H1 (cell line): ENCODE measurements at regions not wholly inside any gene's neighbourhood (a gene's known extent, or its start where the extent isn't known, plus 50 kb on each side); places are given as distances from the start of the nearest gene placed in this dataset.

Experiments
- CTCF ChIA-PET: fragments of 300-600 bp; sonication (Branson Sonifier 250); formaldehyde crosslinking; loops from one replicate; lab custom pipeline; 2021; ENCODE audit not compliant: partially characterized antibody; lab: Charles Lee
- POLR2A ChIA-PET: fragments of 300-600 bp; sonication (Branson Sonifier 250); formaldehyde crosslinking; loops from one replicate; lab custom pipeline; 2021; ENCODE audit warnings: inconsistent platforms; ENCODE audit not compliant: partially characterized antibody; lab: Charles Lee
- DNase-seq, 2 experiments: peaks; one replicate each; pipeline versions ENCODE4 v3.0.0 to v3.0.0-alpha.2; 2010 to 2022; ENCODE audit warnings: low spot score in 2 of 2, low read depth in 1 of 2, mixed read lengths in 1 of 2
- FAIRE-seq: peaks from 2 replicates; lab custom pipeline; 2011; peaks lifted over from hg19 to GRCh38; lab: Jason Lieb, UNC
- H2AFZ ChIP-seq: 2 replicates; pipeline ENCODE4 v1.8.1; 2012; ENCODE audit warnings: low read length, inconsistent platforms
- H2AK5ac ChIP-seq: 2 replicates; pipeline ENCODE4 v1.6.1; 2013; ENCODE audit warnings: low read depth, low read length
- H2BK120ac ChIP-seq: replicated peaks from 2 replicates; pipeline ENCODE3; 2013; ENCODE audit warnings: low read depth, low read length, inconsistent platforms
- H2BK12ac ChIP-seq: 2 replicates; pipeline ENCODE4 v1.6.1; 2013; ENCODE audit warnings: low read depth, low read length
- H2BK15ac ChIP-seq: 2 replicates; pipeline ENCODE4 v1.6.1; 2013; ENCODE audit warnings: low read length
- H2BK20ac ChIP-seq: 2 replicates; pipeline ENCODE4 v1.6.1; 2013; ENCODE audit warnings: low read length
- H2BK5ac ChIP-seq: 2 replicates; pipeline ENCODE4 v1.6.1; 2013; ENCODE audit warnings: low read depth, low read length
- H3K14ac ChIP-seq: 2 replicates; pipeline ENCODE4 v1.6.1; 2013; ENCODE audit warnings: inconsistent platforms; ENCODE audit not compliant: insufficient read length
- H3K18ac ChIP-seq: 2 replicates; pipeline ENCODE4 v1.6.1; 2013; ENCODE audit warnings: low read length; ENCODE audit errors: extremely low read depth
- H3K23ac ChIP-seq: 2 replicates; pipeline ENCODE4 v1.6.1; 2013; ENCODE audit warnings: inconsistent platforms; ENCODE audit not compliant: insufficient read length
- H3K23me2 ChIP-seq: 2 replicates; pipeline ENCODE4 v1.6.1; 2013; ENCODE audit warnings: low read depth, low read length
- H3K27ac ChIP-seq: 2 replicates; pipeline ENCODE4 v1.6.1; 2011; ENCODE audit warnings: low read depth, low read length, inconsistent platforms
- H3K27me3 ChIP-seq, 4 experiments: replicated peaks in 1 of 4; 1 replicate in 1 of 4; 2 replicates in 3 of 4; pipeline versions ENCODE4 v1.6.1 to v1.8.1; 2011 to 2013; ENCODE audit warnings: low read length in 3 of 4, mild to moderate bottlenecking in 3 of 4, inconsistent platforms in 2 of 4, mixed read lengths in 2 of 4, moderate library complexity in 1 of 4; ENCODE audit not compliant: control insufficient read depth in 3 of 4, insufficient read depth in 3 of 4; ENCODE audit errors: extremely low read depth in 1 of 4
- H3K36me3 ChIP-seq, 4 experiments: 2 replicates each; pipeline versions ENCODE4 v1.6.1 to v1.8.1; 2011 to 2013; ENCODE audit warnings: mild to moderate bottlenecking in 4 of 4, low read length in 3 of 4, moderate library complexity in 2 of 4, control low read depth in 1 of 4, inconsistent platforms in 1 of 4; ENCODE audit not compliant: insufficient read depth in 4 of 4, control insufficient read depth in 2 of 4
- H3K4ac ChIP-seq: replicated peaks from 2 replicates; pipeline ENCODE3; 2013; ENCODE audit warnings: low read length, low read depth, mixed read lengths, inconsistent platforms; ENCODE audit not compliant: insufficient read length
- H3K4me1 ChIP-seq, 4 experiments: replicated peaks in 1 of 4; 1 replicate in 1 of 4; 2 replicates in 3 of 4; pipeline versions ENCODE4 v1.6.1 to v1.8.1; 2011 to 2013; ENCODE audit warnings: low read length in 3 of 4, inconsistent platforms in 2 of 4, mixed read lengths in 1 of 4; ENCODE audit not compliant: insufficient read depth in 4 of 4, control insufficient read depth in 3 of 4
- H3K4me2 ChIP-seq, 2 experiments: 2 replicates each; pipeline versions ENCODE4 v1.6.1 to v1.8.1; 2011 to 2013; ENCODE audit warnings: low read depth in 2 of 2, low read length in 2 of 2, control low read depth in 1 of 2, inconsistent platforms in 1 of 2, mild to moderate bottlenecking in 1 of 2; ENCODE audit not compliant: insufficient read depth in 1 of 2
- H3K4me3 ChIP-seq, 4 experiments: fragments of 200-600, 300-600 bp in 1 of 4; sonication (generic), shearing (Covaris generic), sonication (Bioruptor Twin) in 1 of 4; 2 replicates each; pipeline versions ENCODE4 v1.5.1 to v1.8.1; 2011 to 2016; ENCODE audit warnings: low read length in 4 of 4, low read depth in 3 of 4, control low read depth in 2 of 4, inconsistent platforms in 2 of 4, mild to moderate bottlenecking in 2 of 4, mixed read lengths in 1 of 4, moderate library complexity in 1 of 4; ENCODE audit not compliant: insufficient read depth in 2 of 4; ENCODE audit errors: extremely low read depth in 1 of 4
- H3K56ac ChIP-seq: replicated peaks from 2 replicates; pipeline ENCODE3; 2013; ENCODE audit warnings: low read depth, mild to moderate bottlenecking, mixed read lengths, low read length, inconsistent platforms; ENCODE audit not compliant: insufficient read length
- H3K79me1 ChIP-seq: 2 replicates; pipeline ENCODE4 v1.6.1; 2013; ENCODE audit warnings: low read depth, low read length, control low read depth
- H3K79me2 ChIP-seq, 2 experiments: 2 replicates each; pipeline versions ENCODE4 v1.6.1 to v1.8.1; 2012 to 2013; ENCODE audit warnings: low read length in 2 of 2, mild to moderate bottlenecking in 2 of 2, inconsistent platforms in 1 of 2; ENCODE audit not compliant: insufficient read depth in 2 of 2, control insufficient read depth in 1 of 2
- H3K9ac ChIP-seq, 4 experiments: replicated peaks in 1 of 4; 1 replicate in 1 of 4; 2 replicates in 3 of 4; pipeline versions ENCODE4 v1.6.1 to v1.8.1; 2011 to 2013; ENCODE audit warnings: low read depth in 3 of 4, low read length in 3 of 4, control low read depth in 2 of 4, mild to moderate bottlenecking in 2 of 4, moderate library complexity in 2 of 4, inconsistent platforms in 1 of 4; ENCODE audit errors: extremely low read depth in 1 of 4
- H3K9me3 ChIP-seq, 2 experiments: 2 replicates each; pipeline versions ENCODE4 v1.6.1 to v1.8.1; 2012 to 2013; ENCODE audit warnings: mild to moderate bottlenecking in 2 of 2, moderate library complexity in 2 of 2, control low read depth in 1 of 2, inconsistent platforms in 1 of 2, low read depth in 1 of 2, low read length in 1 of 2, mixed read lengths in 1 of 2; ENCODE audit not compliant: insufficient read depth in 2 of 2
- H4K20me1 ChIP-seq, 2 experiments: replicated peaks in 1 of 2; 2 replicates each; pipeline versions ENCODE3 to v1.8.1; 2011 to 2013; ENCODE audit warnings: inconsistent platforms in 2 of 2, low read length in 2 of 2, mild to moderate bottlenecking in 1 of 2; ENCODE audit not compliant: insufficient read depth in 2 of 2, control insufficient read depth in 1 of 2
- H4K5ac ChIP-seq: 2 replicates; pipeline ENCODE4 v1.6.1; 2013; ENCODE audit warnings: low read length, low read depth, mixed read lengths, inconsistent platforms; ENCODE audit not compliant: insufficient read length
- H4K8ac ChIP-seq: 2 replicates; pipeline ENCODE4 v1.8.0; 2013; ENCODE audit warnings: mild to moderate bottlenecking, moderate library complexity, low read length, inconsistent platforms; ENCODE audit not compliant: insufficient read depth; ENCODE audit errors: extremely low read depth
- H4K91ac ChIP-seq: replicated peaks from 2 replicates; pipeline ENCODE3; 2013; ENCODE audit warnings: low read length, mixed read lengths, inconsistent platforms; ENCODE audit not compliant: insufficient read length
- CBX8 ChIP-seq: fragments of 300-800, 300-1000 bp; sonication (generic); IDR thresholded peaks from 2 replicates; pipeline ENCODE4 v1.7.1; 2016; ENCODE audit warnings: low read depth, low read length, borderline replicate concordance
- EZH2 ChIP-seq: fragments of 200-600 bp; sonication (generic); IDR thresholded peaks from 2 replicates; pipeline ENCODE4 v1.7.1; 2012; ENCODE audit warnings: low read depth, mild to moderate bottlenecking, moderate library complexity, low read length, inconsistent platforms; ENCODE audit not compliant: severe bottlenecking
- TBP ChIP-seq: IDR thresholded peaks from 2 replicates; pipeline ENCODE4 v1.6.1; 2011; ENCODE audit warnings: low read depth, low read length, improper control_type of control experiment
- WGBS, 2 experiments: shearing (Covaris generic) in 1 of 2; methylation state at CpG; one replicate each; pipeline versions ENCODE4 v1.1.6 to v1.1.7; 2013 to 2015; ENCODE audit warnings: low lambda C conversion rate in 2 of 2, mixed read lengths in 2 of 2, inconsistent platforms in 1 of 2, low coverage in 1 of 2, missing lambda C conversion rate in 1 of 2; ENCODE audit not compliant: insufficient replicate concordance in 2 of 2, insufficient coverage in 1 of 2, insufficient read length in 1 of 2; ENCODE audit errors: extremely low coverage in 1 of 2, missing lambda C conversion rate in 1 of 2; 5-methylcytosine and 5-hydroxymethylcytosine counted together

DNA sequence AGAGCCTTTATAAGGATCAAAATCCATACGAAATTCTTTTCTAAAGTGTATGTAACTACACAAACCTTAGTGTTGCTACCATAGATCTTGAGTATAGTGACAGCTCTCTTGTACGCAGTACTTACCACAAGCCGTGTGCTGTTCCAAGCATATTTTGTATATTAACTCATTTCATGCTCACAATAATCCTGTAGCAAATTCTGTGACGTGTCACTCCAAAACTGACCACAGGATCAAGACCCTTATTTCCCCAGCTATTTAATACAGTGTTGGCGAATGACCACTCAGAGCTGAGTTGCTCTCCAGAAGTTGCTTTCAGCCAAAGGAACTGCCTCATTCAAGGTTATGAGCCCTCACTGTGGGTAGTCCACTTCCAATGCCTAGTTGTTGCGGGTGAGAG, 169.8 kb downstream of the BTG1 start:
- ChIA-PET POLR2A (no interaction called here), CTCF (interaction anchor here (1.0 kb wide), 1 partner anchor 318 kb away, joined by 3 read pairs; no protein-coding TSS in a partner anchor)
- H2AFZ ChIP-seq, result no peak overlapping the region
- H3K14ac ChIP-seq, result no peak overlapping the region
- H3K27me3 ChIP-seq, result no peaks in the 10 kb centered on the region
- H3K4me1 ChIP-seq, result no peaks in the 10 kb centered on the region
- no peak overlapping the region for H2BK20ac ChIP-seq
- FAIRE-seq (no peak), DNase-seq (no peak)
- no peak overlapping the region for H3K4me3 ChIP-seq
- no peak overlapping the region for H2AK5ac ChIP-seq
- no peak overlapping the region for H3K4ac ChIP-seq
- H3K9ac ChIP-seq, result no peak overlapping the region
- H3K27ac ChIP-seq, result no peak overlapping the region
- no peak overlapping the region for H2BK5ac ChIP-seq
- no peaks in the 10 kb centered on the region for H3K9me3 ChIP-seq
- no peak overlapping the region for H3K18ac ChIP-seq
- no peak overlapping the region for H2BK12ac ChIP-seq
- H2BK120ac ChIP-seq, result no peak overlapping the region
- H3K23ac ChIP-seq, result no peak overlapping the region
- no peak overlapping the region for H3K56ac ChIP-seq
- no peaks in the 10 kb centered on the region for H4K20me1 ChIP-seq
- no peak overlapping the region for H4K8ac ChIP-seq
- no peaks in the 10 kb centered on the region for H3K79me2 ChIP-seq
- 91% methylated on average over 6 of the region's 6 CpGs; no CpG with 5 or more reads in 1 of the 2 experiments for WGBS, 2 experiments
- H3K4me2 ChIP-seq, result no peak overlapping the region
- no peak overlapping the region for H2BK15ac ChIP-seq
- no peak overlapping the region for H4K91ac ChIP-seq
- no peaks in the 10 kb centered on the region for H3K79me1 ChIP-seq
- no peak overlapping the region for H4K5ac ChIP-seq
- no peaks in the 10 kb centered on the region for H3K36me3 ChIP-seq
- no peak for TF ChIP-seq EZH2
- TF ChIP-seq TBP, result no peak
- no peak for TF ChIP-seq CBX8
- no peaks in the 10 kb centered on the region for H3K23me2 ChIP-seq
